Tibial nerve (tissue), 3 donors: ENCODE measurements at regions not wholly inside any gene's neighbourhood (a gene's known extent, or its start where the extent isn't known, plus 50 kb on each side); places are given as distances from the start of the nearest gene placed in this dataset.

Source experiments
- EP300 ChIP-seq, 2 donors: sonication (generic); formaldehyde crosslinking; IDR thresholded peaks; one replicate each; pipeline ENCODE4 v1.6.1; 2017; ENCODE audit warnings: antibody characterized with exemption in 2 of 2, mild to moderate bottlenecking in 1 of 2
- POLR2A ChIP-seq, 2 donors: fragments of 450-650 bp; IDR thresholded peaks; one replicate each; pipeline ENCODE4 v1.6.1; 2017; ENCODE audit warnings: antibody characterized with exemption in 2 of 2, mild to moderate bottlenecking in 2 of 2, moderate library complexity in 2 of 2

GRCh38 chr21:28793043-28793442, 199.6 kb downstream of the LTN1 start:
- TF ChIP-seq POLR2A (IDR thresholded peaks at IDR 0.05) (no peak), EP300 (IDR thresholded peaks at IDR 0.05) (no peak)
